ENCODE measurements at regions not wholly inside any gene's neighbourhood (a gene's known extent, or its start where the extent isn't known, plus 50 kb on each side); places are given as distances from the start of the nearest gene placed in this dataset.
A peak's percentile ranks its signal among the peaks of the same experiment; 100 is the strongest.
"Not testable (repeated sequence)": the region's sequence is repeated elsewhere in the genome, so short reads cannot be mapped to it uniquely, and the experiment has no call there.

DNA sequence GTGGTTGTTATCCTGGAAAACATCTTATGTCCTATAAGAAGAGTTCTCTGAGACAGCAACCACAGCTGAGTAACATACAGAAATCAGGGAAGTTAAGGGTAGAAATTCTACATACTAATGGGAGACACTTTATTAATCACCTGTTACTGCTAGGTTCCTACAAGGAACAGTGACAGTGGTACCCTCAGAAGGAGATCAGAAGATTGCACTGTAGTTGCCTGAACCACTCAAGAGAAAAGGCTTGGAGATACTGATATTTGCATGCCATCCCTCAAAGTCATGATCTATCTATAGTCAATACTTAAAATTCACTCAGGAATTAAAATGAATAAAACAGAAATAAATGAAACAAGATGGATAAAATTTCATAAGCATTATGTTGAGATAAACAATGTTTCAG, 136.0 kb downstream of the LMLN start:
- Mint-ChIP-seq H3K36me3 (peaks cover 6% of the 10 kb centered on the region), H3K27ac (no peak overlapping the region), H3K4me3 (no peak overlapping the region), H3K9me3 (peaks cover 8% of the 10 kb centered on the region), H3K4me1 (peaks cover 6% of the 10 kb centered on the region)
- ATAC-seq (no peak), DNase-seq (ENCODE audit: low spot score in 2 of 2) (no peak)

DNA sequence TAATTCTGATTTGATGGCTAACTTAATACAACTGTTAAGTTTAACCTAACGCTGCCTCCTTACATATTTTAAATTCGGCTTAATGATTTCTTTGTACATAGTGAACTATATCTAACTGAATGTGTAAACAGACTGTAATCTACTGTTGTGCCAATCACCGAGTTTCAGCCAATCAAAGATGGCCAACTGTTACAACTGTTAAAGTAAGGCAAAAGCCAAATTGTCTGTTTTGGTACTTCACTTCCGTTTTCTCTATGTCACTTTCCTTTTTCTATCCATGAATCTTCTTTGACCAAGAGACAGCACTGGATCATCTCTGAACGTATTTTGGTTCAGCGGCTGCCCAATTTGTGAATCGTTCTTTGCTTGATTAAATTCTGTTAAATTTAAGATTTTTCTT, 137.0 kb downstream of the LMLN start:
- H3K36me3 Mint-ChIP-seq = peaks cover 6% of the 10 kb centered on the region
- no peak for ATAC-seq
- H3K27ac Mint-ChIP-seq = no peak overlapping the region
- H3K9me3 Mint-ChIP-seq = peaks cover 8% of the 10 kb centered on the region
- DNase-seq (ENCODE audit: low spot score in 2 of 2) = no peak
- H3K4me1 Mint-ChIP-seq = peaks cover 6% of the 10 kb centered on the region
- H3K4me3 Mint-ChIP-seq = no peak overlapping the region

DNA sequence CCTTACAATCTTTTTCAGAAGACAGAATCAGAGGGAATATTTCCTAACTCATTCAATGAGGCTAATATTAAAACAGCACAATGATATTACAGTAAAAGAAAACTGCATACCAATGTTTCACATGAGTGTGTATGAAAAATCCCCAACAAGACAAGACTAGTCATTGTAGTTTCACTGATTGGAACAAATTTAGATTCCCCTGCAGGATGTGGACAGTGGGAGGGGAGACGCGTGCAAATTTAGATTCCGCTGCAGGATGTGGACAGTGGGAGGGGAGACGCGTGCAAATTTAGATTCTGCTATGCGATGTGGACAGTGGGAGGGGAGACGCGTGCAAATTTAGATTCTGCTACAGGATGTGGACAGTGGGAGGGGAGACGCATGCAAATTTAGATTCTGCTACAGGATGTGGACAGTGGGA, 138.7 kb downstream of the LMLN start:
- H3K27ac Mint-ChIP-seq; H3K4me1 Mint-ChIP-seq; DNase-seq (ENCODE audit: low spot score in 2 of 2); H3K36me3 Mint-ChIP-seq; H3K9me3 Mint-ChIP-seq; ATAC-seq: not testable (repeated sequence)
- peak overlapping the region; percentile 22 for H3K4me3 Mint-ChIP-seq

DNA sequence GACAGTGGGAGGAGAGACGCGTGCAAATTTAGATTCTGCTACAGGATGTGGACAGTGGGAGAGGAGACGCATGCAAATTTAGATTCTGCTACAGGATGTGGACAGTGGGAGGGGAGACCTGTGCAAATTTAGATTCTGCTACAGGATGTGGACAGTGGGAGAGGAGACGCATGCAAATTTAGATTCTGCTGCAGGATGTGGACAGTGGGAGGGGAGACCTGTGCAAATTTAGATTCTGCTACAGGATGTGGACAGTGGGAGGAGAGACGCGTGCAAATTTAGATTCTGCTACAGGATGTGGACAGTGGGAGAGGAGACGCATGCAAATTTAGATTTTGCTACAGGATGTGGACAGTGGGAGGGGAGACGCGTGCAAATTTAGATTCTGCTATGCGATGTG, 143.1 kb downstream of the LMLN start:
- peaks cover 16% of the 10 kb centered on the region for H3K4me1 Mint-ChIP-seq
- H3K36me3 Mint-ChIP-seq = peaks cover 18% of the 10 kb centered on the region
- not testable (repeated sequence) for H3K4me3 Mint-ChIP-seq; ATAC-seq; DNase-seq (ENCODE audit: low spot score in 2 of 2); H3K27ac Mint-ChIP-seq
- H3K9me3 Mint-ChIP-seq = peaks cover 11% of the 10 kb centered on the region

DNA sequence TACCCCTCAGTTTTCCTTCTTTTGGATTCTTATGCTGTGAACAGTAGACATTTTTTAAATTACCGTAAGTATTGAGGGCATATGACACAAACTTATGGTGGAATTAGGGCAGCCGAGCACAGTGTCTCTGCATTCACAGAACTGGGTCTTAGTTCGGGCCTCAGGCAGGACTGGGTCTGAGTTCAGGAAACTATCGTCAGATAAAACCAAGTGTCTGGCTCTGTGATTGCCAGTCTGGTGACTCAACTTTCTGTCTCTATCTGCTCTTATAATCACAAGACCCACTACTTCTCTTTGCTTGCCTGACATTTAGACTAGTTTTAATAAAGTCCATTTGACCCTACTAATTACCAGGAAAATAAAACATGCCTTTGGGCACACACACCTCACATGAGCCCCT, 146.2 kb downstream of the LMLN start:
- Mint-ChIP-seq H3K36me3 (peaks cover 12% of the 10 kb centered on the region), H3K9me3 (peaks cover 8% of the 10 kb centered on the region), H3K4me1 (peaks cover 10% of the 10 kb centered on the region), H3K4me3 (no peak overlapping the region), H3K27ac (peak overlapping the region; percentile 83)
- no peak for ATAC-seq
- no peak for DNase-seq (ENCODE audit: low spot score in 2 of 2)

DNA sequence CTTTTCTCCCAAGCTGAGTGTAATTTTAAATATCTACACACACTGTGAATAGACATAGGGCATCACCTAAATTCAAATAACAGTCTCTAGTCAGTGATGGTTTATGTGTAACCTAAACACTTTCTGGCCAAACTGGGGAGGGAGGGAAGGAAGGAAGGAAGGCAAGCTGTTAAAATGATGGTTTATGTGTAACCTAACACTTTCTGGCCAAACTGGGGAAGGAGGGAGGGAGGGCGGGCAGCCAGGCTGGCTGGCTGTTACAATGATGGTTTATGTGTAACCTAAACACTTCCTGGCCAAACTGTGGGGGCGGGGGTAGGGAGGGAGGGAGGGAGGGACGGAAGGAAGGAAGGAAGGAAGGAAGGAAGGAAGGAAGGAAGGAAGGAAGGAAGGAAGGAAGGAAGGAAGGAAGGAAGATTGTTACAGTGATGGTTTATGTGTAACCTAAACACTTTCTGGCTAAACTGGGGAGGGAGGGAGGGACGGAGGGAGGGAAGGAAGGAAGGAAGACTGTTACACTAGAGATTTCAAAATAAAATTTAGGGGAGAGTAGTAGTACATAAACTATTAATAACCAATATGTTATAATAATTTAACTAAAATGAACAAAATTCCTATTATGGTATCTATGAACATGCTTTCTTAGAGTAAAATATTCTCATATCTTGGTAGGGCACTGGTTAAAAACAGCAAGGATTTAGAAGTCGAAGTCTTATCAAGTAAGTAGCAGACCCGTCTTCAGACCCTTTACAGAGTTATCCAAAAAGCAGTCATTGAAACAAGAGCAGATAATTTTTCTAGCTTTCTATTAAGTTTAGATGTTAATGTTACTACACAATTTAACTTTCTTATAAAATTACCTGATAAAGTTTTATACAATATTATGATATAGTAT, 148.1 kb downstream of the LMLN start:
- no peak for ATAC-seq

DNA sequence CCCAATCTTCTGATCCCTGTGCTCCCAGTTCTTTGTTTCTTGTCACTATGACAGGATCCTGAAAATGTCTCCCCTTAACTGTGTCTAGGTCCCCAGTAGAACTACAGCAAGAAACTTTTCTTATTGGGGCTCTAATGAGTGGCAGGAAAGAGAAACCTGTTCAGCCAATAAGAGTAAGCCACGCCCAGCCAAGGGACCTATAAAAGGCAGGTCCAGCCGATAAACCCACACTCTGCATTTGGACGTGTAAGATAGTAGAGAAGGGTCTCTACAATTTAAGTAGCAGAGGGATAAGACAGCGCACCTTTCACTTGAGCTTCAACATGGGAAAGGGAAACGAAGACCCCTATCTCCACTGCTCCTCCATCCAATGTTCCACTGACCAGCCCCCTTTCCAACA, 149.9 kb downstream of the LMLN start:
- peaks cover 12% of the 10 kb centered on the region for H3K36me3 Mint-ChIP-seq
- DNase-seq (ENCODE audit: low spot score in 2 of 2) (no peak), ATAC-seq (no peak)
- H3K9me3 Mint-ChIP-seq = peaks cover 13% of the 10 kb centered on the region
- H3K27ac Mint-ChIP-seq = no peak overlapping the region
- H3K4me1 Mint-ChIP-seq = peaks cover 21% of the 10 kb centered on the region
- H3K4me3 Mint-ChIP-seq = no peak overlapping the region

More for the DNA sequence above, 148.1 kb downstream of the LMLN start:
- no peak overlapping the region for H3K4me3 Mint-ChIP-seq
- H3K27ac Mint-ChIP-seq = no peak overlapping the region
- DNase-seq (ENCODE audit: low spot score in 2 of 2) = no peak
- peaks cover 12% of the 10 kb centered on the region for H3K36me3 Mint-ChIP-seq
- H3K9me3 Mint-ChIP-seq = peaks cover 10% of the 10 kb centered on the region
- H3K4me1 Mint-ChIP-seq = peaks cover 12% of the 10 kb centered on the region

DNA sequence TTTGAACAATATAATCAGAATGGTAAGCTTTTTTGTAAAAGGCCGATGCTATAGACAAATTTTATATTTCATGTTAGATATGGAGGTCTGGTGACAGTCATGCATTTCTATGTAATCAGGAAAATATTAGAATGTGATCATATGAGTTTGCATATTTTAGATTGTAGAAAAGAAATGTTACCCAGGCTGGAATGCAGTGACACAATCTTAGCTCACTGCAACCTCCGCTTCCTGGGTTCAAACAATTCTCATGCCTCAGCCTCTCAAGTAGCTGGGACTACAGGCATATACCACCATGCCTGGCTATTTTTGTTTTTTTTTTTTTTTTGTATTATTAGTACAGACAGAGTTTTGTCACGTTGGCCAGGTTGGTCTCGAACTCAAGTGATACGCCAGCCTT, 152.0 kb downstream of the LMLN start:
- H3K36me3 Mint-ChIP-seq = no peaks in the 10 kb centered on the region
- ATAC-seq (no peak), DNase-seq (ENCODE audit: low spot score in 2 of 2) (no peak)
- no peak overlapping the region for H3K4me3 Mint-ChIP-seq
- H3K9me3 Mint-ChIP-seq = peaks cover 8% of the 10 kb centered on the region
- peaks cover 11% of the 10 kb centered on the region for H3K4me1 Mint-ChIP-seq
- no peak overlapping the region for H3K27ac Mint-ChIP-seq

DNA sequence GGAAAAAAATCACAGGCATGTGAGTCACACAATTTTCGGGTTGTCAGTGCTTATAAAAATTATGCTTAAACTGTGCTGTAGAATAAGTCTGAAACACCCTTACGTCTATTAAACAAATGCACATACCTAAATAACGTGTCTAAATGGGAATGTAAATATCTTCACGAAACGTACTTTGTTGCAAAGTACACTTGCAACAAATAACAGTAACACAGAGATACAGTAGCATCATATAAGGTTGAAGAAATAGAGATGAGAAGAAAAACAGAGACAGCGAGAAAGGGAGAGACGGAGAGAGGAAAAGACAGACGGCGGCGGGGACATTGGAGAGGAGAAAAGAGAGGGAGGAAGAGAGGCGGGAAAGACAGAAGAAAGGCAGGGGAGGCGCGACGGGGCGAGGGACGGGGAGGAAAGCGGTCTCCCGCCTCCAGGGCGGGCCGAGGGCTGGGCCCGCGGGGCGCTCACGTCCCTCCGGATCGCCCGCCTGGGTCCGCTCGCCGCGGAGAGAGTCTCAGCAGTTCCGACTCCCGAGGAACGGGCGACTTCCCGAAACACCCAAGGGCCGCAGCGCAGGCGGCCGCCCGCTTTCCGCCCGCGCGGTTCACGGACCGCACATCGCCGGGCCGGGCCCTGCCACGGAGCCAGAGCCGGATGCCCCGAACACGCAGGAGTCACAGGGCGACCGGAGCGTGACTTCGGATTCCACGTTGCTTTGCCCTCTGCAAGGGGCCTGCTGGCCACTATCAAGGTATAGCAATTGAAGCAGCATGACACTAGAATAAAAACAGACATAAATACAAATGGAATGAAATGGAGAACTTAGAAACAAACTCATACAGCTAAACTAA, 153.4 kb downstream of the LMLN start:
- H3K27ac Mint-ChIP-seq = peak overlapping the region; percentile 18
- peak overlapping the region; percentile 61 for H3K4me3 Mint-ChIP-seq
- no peaks in the 10 kb centered on the region for H3K36me3 Mint-ChIP-seq
- ATAC-seq (peak; percentile 34), DNase-seq (ENCODE audit: low spot score in 2 of 2) (no peak)
- H3K9me3 Mint-ChIP-seq = peaks cover 8% of the 10 kb centered on the region
- peaks cover 11% of the 10 kb centered on the region for H3K4me1 Mint-ChIP-seq

DNA sequence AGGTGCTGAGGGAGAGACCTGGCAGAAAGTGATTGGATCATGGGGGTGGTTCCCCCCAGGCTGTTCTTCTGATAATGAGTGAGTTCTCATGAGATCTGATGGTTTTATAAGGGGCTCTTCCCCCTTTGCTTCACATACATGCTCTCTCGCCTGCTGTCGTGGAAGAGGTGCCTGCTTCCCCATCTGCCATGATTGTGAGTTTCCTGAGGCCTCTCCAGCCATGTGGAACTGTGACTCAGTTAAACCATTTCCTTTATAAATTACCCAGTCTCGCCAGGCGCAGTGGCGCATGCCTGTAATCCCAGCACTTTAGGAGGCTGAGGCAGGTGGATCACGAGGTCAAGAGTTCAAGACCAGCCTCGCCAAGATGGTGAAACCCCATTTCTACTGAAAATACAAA, 154.5 kb downstream of the LMLN start:
- H3K9me3 Mint-ChIP-seq; H3K4me3 Mint-ChIP-seq; ATAC-seq; H3K27ac Mint-ChIP-seq; DNase-seq (ENCODE audit: low spot score in 2 of 2); H3K36me3 Mint-ChIP-seq: not testable (repeated sequence)
- peaks cover 11% of the 10 kb centered on the region for H3K4me1 Mint-ChIP-seq

DNA sequence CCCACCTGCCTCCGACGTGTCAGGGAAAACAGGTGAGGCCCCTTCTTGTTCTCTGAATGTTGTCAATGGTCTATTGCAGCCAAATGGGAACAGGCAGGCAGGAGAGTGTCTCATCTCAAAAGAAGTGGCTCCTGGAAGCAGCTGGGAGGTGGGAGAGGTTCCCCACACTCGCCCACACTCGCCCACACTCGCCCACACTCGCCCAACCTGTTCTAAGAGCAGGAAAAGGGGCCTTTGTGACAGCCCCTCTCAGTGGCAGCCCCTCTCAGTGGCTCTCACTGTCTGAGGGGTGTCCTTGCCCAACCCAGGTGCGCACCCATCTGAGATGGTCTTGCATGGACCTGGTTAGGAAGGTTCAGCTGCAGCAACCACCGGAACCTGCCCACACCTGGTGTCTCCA, 162.2 kb downstream of the LMLN start:
- not testable (repeated sequence) for H3K9me3 Mint-ChIP-seq; DNase-seq (ENCODE audit: low spot score in 2 of 2); H3K27ac Mint-ChIP-seq; ATAC-seq; H3K4me1 Mint-ChIP-seq; H3K4me3 Mint-ChIP-seq; H3K36me3 Mint-ChIP-seq

DNA sequence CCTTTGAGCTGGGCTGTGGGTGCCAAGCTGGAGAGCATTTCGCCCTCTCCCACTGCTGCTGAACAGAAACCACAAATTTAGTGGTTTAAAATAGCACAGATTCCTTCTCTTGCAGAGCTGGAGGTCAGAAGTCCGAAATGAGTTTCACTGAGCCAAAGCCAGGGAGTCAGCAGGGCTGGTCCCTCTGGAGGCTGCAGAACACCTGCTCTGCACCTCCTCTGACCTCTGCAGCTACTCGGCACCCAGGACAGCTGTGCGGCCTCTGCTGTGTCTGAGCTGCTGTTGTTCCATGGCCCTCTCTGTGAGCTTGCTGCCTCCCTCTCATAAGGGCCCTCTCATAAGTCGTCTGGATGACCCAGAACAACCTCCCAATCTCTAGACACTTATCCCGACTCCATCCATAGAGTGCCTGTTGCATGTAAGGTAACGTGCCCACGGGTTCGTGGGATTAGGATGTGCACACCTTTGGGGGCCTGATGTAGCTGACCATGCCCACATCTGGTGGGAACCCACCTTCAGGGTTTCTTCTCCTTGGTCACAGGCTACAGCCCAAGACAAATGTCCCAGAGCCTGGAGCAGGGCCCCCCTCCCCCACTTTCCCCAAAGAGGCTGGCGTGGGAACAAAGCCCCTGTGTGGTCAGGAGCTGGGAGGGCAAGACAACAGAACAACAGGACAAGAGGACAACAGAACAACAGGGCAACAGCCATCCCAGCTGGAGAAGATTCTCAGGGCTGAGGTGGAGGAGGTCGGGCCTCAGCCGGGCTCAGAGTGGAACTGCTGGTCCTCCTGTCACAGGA, 177.2 kb downstream of the LMLN start:
- H3K4me1 Mint-ChIP-seq; H3K36me3 Mint-ChIP-seq; DNase-seq (ENCODE audit: low spot score in 2 of 2); H3K27ac Mint-ChIP-seq; ATAC-seq; H3K4me3 Mint-ChIP-seq; H3K9me3 Mint-ChIP-seq: not testable (repeated sequence)

DNA sequence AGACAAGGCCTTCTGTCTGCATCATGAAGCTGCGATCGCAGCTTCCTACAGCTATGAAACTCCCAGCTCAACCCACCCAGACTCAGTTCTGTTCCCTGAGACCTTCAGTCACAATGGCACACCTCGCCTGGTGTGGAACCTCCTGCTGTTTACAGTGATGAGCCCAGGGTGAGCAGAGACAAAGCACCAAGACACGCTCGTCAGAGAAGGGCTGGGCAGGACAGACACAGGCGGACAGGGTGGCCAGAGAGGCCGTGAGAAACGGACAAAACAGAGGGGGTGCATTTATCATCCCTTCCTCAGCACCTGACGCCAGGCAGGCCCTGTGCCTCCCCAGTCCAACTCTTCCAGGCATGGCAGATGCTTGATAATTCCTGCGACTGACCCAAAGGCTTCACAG, 178.2 kb downstream of the LMLN start:
- H3K4me1 Mint-ChIP-seq; H3K4me3 Mint-ChIP-seq; ATAC-seq; DNase-seq (ENCODE audit: low spot score in 2 of 2); H3K9me3 Mint-ChIP-seq; H3K36me3 Mint-ChIP-seq; H3K27ac Mint-ChIP-seq: not testable (repeated sequence)

DNA sequence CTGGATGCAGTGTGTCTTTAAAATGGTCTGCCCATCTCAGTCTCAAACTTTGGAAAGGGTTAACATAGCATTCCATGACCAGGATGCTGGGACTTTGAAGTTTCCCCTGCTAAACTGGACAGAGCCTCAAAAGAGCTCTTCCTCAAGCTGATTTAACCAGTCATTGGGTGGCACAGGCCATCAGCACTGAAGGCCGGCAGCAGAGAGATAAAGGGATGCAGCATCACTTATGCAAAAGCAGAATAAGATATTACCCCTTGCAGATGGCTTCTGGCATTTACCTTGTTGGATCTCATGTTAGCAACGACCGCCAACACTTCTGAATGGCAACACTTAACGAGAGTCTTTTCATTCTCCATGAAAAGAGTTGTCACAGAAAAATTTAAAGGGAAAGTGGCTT, 179.0 kb downstream of the LMLN start:
- H3K4me3 Mint-ChIP-seq; DNase-seq (ENCODE audit: low spot score in 2 of 2); H3K27ac Mint-ChIP-seq; H3K36me3 Mint-ChIP-seq; ATAC-seq; H3K4me1 Mint-ChIP-seq; H3K9me3 Mint-ChIP-seq: not testable (repeated sequence)

DNA sequence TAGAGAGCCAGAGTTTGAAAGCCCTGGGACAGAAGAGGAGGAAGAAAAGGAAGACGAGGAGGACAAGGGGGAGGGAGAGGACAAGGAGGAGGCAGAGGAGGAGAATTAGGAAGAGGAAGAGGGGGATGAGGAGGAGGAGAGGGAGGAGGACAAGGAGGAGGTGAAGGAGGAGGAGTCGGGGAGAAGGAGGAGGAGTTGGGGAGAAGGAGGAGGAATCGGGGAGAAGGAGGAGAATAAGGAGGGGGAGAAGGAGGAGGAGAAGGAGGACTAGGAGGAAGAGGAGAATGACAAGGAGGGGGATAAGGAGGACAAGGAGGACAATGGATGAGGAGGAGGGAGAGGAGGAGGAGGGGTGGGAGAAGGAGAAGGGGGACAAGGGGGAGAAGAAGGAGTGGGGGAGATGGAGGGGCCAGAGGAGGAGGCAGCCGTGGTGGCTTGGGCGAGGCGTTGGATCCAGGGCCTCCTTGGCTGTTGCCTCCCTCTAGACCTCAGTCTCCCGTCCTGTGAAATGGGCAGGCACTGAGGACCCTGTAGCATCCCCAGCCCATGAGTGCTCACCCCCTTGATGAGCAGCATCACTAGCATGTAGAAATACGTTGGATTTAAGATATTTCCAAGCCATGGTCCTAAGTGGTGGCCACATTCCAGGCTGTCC, 179.6 kb downstream of the LMLN start:
- DNase-seq (ENCODE audit: low spot score in 2 of 2); H3K4me1 Mint-ChIP-seq; ATAC-seq; H3K27ac Mint-ChIP-seq; H3K36me3 Mint-ChIP-seq; H3K9me3 Mint-ChIP-seq; H3K4me3 Mint-ChIP-seq: not testable (repeated sequence)
